ENCODE measurements at regions not wholly inside any gene's neighbourhood (a gene's known extent, or its start where the extent isn't known, plus 50 kb on each side); places are given as distances from the start of the nearest gene placed in this dataset.

DNA sequence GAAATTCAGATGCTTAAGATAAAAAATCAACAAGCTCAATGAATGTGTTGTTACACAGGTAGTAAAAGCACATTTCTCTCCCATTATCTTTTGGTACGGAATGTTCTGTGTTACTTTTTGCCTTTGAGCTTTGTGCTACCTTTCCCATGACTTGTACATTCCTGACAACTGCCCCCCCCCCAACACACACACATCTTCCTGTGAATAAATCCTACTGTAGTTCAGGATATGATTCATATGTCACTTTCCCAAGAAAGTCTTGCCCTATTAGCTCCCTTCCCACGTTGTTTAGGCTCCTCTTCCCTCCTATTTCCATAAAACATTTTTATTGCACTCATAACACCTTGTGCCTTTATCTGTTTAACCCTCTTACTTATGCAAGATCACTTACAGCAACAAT, 442.6 kb upstream of the LRATD1 start:
- no peak overlapping the region for H3K4me3 ChIP-seq (replicated peaks; ENCODE audit: low read depth, low read length)
- peak; percentile 14 for DNase-seq (ENCODE audit: low read depth)
- TF ChIP-seq, protein P1, sequence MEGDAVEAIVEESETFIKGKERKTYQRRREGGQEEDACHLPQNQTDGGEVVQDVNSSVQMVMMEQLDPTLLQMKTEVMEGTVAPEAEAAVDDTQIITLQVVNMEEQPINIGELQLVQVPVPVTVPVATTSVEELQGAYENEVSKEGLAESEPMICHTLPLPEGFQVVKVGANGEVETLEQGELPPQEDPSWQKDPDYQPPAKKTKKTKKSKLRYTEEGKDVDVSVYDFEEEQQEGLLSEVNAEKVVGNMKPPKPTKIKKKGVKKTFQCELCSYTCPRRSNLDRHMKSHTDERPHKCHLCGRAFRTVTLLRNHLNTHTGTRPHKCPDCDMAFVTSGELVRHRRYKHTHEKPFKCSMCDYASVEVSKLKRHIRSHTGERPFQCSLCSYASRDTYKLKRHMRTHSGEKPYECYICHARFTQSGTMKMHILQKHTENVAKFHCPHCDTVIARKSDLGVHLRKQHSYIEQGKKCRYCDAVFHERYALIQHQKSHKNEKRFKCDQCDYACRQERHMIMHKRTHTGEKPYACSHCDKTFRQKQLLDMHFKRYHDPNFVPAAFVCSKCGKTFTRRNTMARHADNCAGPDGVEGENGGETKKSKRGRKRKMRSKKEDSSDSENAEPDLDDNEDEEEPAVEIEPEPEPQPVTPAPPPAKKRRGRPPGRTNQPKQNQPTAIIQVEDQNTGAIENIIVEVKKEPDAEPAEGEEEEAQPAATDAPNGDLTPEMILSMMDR (IDR thresholded peaks at IDR 0.05; ENCODE audit: low read length, missing control alignments), result no peak

DNA sequence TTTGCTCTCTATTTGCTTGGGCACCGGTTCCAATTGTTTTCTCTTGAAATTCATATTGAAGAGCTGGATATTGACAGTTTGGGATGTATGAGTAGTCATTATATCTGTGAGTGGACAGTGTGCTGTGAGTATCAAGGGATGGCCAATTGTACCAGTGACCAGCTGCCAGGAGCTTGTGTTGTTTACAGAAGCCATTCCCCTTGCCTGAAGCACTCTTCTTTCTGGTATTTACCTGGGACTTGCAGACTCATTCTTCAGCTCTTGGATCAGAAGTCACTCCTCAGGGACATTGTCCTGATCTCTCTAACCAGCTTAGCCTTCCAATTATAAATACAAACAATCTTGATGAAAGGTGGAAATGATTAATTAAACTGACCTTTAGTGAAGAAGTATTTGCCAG, 438.3 kb upstream of the LRATD1 start:
- H3K4me3 ChIP-seq (replicated peaks; ENCODE audit: low read depth, low read length), result no peak overlapping the region
- TF ChIP-seq, protein P1 (IDR thresholded peaks at IDR 0.05; ENCODE audit: low read length, missing control alignments), result no peak
- no peak for DNase-seq (ENCODE audit: low read depth)

DNA sequence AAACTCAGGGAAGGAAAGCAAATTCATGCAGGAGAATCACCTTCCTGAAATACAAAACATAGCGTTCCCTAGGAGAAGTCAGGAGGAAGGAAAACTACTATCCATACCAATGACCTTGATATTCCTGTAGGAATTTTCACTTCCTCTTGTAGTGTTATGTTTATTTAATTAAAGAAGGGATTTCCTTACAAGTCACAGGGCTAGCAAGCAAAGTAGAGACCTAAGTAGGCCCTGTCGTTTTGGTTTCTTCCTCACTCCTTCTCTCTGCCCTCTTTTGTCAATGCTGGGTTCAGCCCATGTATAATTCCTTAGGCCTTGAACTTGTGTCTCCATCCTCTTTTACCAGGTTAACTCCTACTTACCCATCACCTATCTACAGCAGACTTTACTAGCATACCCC, 435.2 kb upstream of the LRATD1 start:
- no peak overlapping the region for H3K4me3 ChIP-seq (replicated peaks; ENCODE audit: low read depth, low read length)
- TF ChIP-seq, protein P1 (IDR thresholded peaks at IDR 0.05; ENCODE audit: low read length, missing control alignments), result no peak
- no peak for DNase-seq (ENCODE audit: low read depth)

DNA sequence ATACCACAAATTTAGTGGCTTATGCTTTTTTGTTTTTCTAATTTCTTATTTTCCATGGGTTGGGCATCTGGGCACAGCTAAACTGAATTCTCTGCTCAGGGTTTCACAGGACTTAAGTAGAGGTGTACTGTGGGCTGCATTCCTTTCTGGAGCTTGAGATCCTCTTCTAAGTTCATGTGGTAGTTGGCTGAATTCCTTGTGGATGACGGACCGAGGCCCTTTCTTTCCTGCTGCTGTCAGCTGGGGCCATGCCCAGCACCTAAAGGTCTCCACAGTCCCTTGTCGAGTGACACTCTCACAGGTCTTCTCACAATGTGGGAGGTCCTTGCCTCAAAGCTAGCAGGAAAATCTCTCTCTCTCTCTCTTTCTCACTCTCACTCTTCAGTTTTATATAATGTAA, 433.5 kb upstream of the LRATD1 start:
- TF ChIP-seq, protein P1 (IDR thresholded peaks at IDR 0.05; ENCODE audit: low read length, missing control alignments), result no peak
- no peak overlapping the region for H3K4me3 ChIP-seq (replicated peaks; ENCODE audit: low read depth, low read length)
- peak; percentile 1 for DNase-seq (ENCODE audit: low read depth)

DNA sequence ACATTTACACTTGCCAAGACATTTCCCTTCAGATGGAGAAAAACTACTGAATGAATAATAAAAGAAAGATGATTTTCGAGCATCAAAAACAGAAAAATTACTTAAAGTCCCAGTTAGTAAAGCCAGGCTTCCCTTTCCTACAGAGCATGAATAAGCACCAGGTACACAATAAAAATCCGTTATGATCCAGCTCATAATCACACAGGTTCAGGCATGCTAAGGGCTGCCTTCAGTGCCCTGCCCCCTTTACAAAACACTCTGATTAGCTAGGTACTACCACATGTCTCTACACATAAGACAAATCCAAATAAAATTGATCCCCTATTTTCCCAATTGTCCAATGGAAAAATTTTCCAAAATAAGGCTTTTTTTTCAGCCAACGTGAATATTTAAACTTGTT, 413.2 kb upstream of the LRATD1 start:
- no peak overlapping the region for H3K4me3 ChIP-seq (replicated peaks; ENCODE audit: low read depth, low read length)
- TF ChIP-seq, protein P1 (IDR thresholded peaks at IDR 0.05; ENCODE audit: low read length, missing control alignments), result no peak
- DNase-seq (ENCODE audit: low read depth), result no peak

DNA sequence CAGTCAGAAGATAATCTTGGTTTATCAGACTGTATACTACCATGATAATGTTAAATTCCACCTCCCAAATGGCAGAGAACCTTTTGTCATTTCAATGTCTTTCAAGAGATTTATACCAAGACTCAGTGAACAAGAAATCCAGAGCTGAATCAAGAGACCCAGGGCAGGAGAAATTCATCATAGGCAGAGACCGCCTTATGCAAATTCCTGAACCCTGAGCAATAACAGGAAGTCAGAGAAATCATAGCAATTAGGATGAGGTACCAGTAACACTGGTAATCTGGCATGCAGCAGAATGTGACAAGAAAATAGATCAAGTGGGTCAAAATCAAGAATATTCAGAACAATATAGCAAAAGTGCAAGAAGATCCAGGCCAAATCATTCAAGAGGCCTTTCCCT, 412.4 kb upstream of the LRATD1 start:
- TF ChIP-seq, protein P1 (IDR thresholded peaks at IDR 0.05; ENCODE audit: low read length, missing control alignments), result no peak
- no peak for DNase-seq (ENCODE audit: low read depth)

DNA sequence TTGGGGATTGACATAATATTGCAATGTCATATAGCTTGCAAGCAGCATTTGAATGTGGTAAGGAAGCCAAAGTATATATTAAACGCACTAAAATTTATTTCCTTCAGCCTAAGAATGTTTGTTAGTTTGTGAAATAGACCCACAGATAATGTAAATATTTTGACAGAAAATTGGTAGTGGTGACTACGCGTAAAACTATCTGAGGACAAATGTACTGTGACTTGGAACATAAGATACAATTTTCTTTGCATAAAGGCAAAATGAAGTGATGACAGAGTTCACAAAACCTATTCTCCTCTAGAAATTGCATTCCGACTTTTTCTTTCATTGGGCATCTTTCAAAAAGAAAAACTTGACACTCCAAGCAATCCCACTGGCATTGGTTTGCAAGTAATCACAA, 411.1 kb upstream of the LRATD1 start:
- TF ChIP-seq, protein P1 (IDR thresholded peaks at IDR 0.05; ENCODE audit: low read length, missing control alignments), result no peak
- no peak overlapping the region for H3K4me3 ChIP-seq (replicated peaks; ENCODE audit: low read depth, low read length)
- DNase-seq (ENCODE audit: low read depth), result no peak

More for the DNA sequence above, 412.4 kb upstream of the LRATD1 start:
- H3K4me3 ChIP-seq (replicated peaks; ENCODE audit: low read depth, low read length), result no peak overlapping the region
